H9 (cell line): ENCODE measurements at regions not wholly inside any gene's neighbourhood (a gene's known extent, or its start where the extent isn't known, plus 50 kb on each side); places are given as distances from the start of the nearest gene placed in this dataset.

Experiments
- DNase-seq: peaks from one replicate; pipeline ENCODE4 v3.0.0-alpha.2; 2017
- H2AFZ ChIP-seq: one replicate; pipeline ENCODE4 v1.6.1; 2013; ENCODE audit warnings: mild to moderate bottlenecking, low read length, control low read depth, moderate library complexity
- H2AK5ac ChIP-seq: 2 replicates; pipeline ENCODE4 v1.6.1; 2013; ENCODE audit warnings: low read length, control low read depth, mixed read lengths; ENCODE audit not compliant: insufficient read length
- H2BK120ac ChIP-seq: one replicate; pipeline ENCODE4 v1.6.1; 2013; ENCODE audit warnings: low read depth, mild to moderate bottlenecking, low read length, control low read depth, inconsistent platforms; ENCODE audit not compliant: poor library complexity, severe bottlenecking
- H2BK12ac ChIP-seq: 2 replicates; pipeline ENCODE4 v1.6.1; 2013; ENCODE audit warnings: low read length, control low read depth, mixed read lengths, low read depth; ENCODE audit not compliant: insufficient read length
- H2BK15ac ChIP-seq: 2 replicates; pipeline ENCODE4 v1.6.1; 2013; ENCODE audit warnings: low read depth, low read length, control low read depth
- H2BK20ac ChIP-seq: one replicate; pipeline ENCODE4 v1.6.1; 2013; ENCODE audit warnings: low read depth, mild to moderate bottlenecking, low read length, control low read depth, inconsistent platforms; ENCODE audit not compliant: poor library complexity, severe bottlenecking
- H2BK5ac ChIP-seq: 2 replicates; pipeline ENCODE4 v1.6.1; 2013; ENCODE audit warnings: low read length, control low read depth, mixed read lengths; ENCODE audit not compliant: insufficient read length
- H3K14ac ChIP-seq: 2 replicates; pipeline ENCODE4 v1.6.1; 2013; ENCODE audit warnings: low read length, control low read depth; ENCODE audit not compliant: insufficient read depth
- H3K18ac ChIP-seq: 2 replicates; pipeline ENCODE4 v1.6.1; 2013; ENCODE audit warnings: low read depth, mild to moderate bottlenecking, mixed read lengths, low read length, control low read depth; ENCODE audit not compliant: insufficient read length
- H3K23ac ChIP-seq: 2 replicates; pipeline ENCODE4 v1.6.1; 2013; ENCODE audit warnings: low read length, control low read depth, mixed read lengths, low read depth; ENCODE audit not compliant: insufficient read length
- H3K23me2 ChIP-seq: 2 replicates; pipeline ENCODE4 v1.6.1; 2013; ENCODE audit warnings: low read depth, mild to moderate bottlenecking, mixed read lengths, low read length, control low read depth; ENCODE audit not compliant: insufficient read length, poor library complexity, severe bottlenecking
- H3K27ac ChIP-seq: 2 replicates; pipeline ENCODE4 v1.5.1; 2013; ENCODE audit warnings: low read length, control low read depth, mixed read lengths, low read depth; ENCODE audit not compliant: insufficient read length
- H3K27me3 ChIP-seq: 2 replicates; pipeline ENCODE4 v1.6.1; 2013; ENCODE audit warnings: low read length, control low read depth, inconsistent platforms; ENCODE audit not compliant: insufficient read depth
- H3K4ac ChIP-seq: 2 replicates; pipeline ENCODE4 v1.6.1; 2013; ENCODE audit warnings: low read depth, mild to moderate bottlenecking, control low read depth, inconsistent platforms, low read length, moderate library complexity
- H3K4me1 ChIP-seq: 2 replicates; pipeline ENCODE4 v1.6.1; 2013; ENCODE audit warnings: low read length, control low read depth, inconsistent platforms; ENCODE audit not compliant: insufficient read depth
- H3K4me2 ChIP-seq: 2 replicates; pipeline ENCODE4 v1.6.1; 2013; ENCODE audit warnings: low read length, control low read depth, mixed read lengths; ENCODE audit not compliant: insufficient read length, insufficient read depth
- H3K56ac ChIP-seq: 2 replicates; pipeline ENCODE4 v1.6.1; 2013; ENCODE audit warnings: low read depth, mild to moderate bottlenecking, mixed read lengths, low read length, control low read depth; ENCODE audit not compliant: insufficient read length
- H3K79me1 ChIP-seq: 2 replicates; pipeline ENCODE4 v1.6.1; 2013; ENCODE audit warnings: low read depth, mild to moderate bottlenecking, moderate library complexity, low read length, control low read depth, inconsistent platforms; ENCODE audit not compliant: insufficient read depth, poor library complexity, severe bottlenecking
- H3K79me2 ChIP-seq: 2 replicates; pipeline ENCODE4 v1.6.1; 2013; ENCODE audit warnings: low read length, control low read depth, inconsistent platforms; ENCODE audit not compliant: insufficient read depth
- H3K9ac ChIP-seq: 2 replicates; pipeline ENCODE4 v1.6.1; 2013; ENCODE audit warnings: low read length, control low read depth, mixed read lengths; ENCODE audit not compliant: insufficient read length; ENCODE audit errors: extremely low read depth
- H3K9me3 ChIP-seq: one replicate; pipeline ENCODE4 v1.6.1; 2013; ENCODE audit warnings: low read depth, low read length, inconsistent platforms; ENCODE audit not compliant: control insufficient read depth
- H3T11ph ChIP-seq: one replicate; pipeline ENCODE4 v1.6.1; 2013; ENCODE audit warnings: mild to moderate bottlenecking, low read length, control low read depth, inconsistent platforms
- H4K20me1 ChIP-seq: one replicate; pipeline ENCODE4 v1.6.1; 2013; ENCODE audit not compliant: control insufficient read depth, insufficient read length, insufficient read depth
- H4K5ac ChIP-seq: 2 replicates; pipeline ENCODE4 v1.6.1; 2013; ENCODE audit warnings: low read depth, mild to moderate bottlenecking, mixed read lengths, low read length, control low read depth; ENCODE audit not compliant: insufficient read length
- H4K8ac ChIP-seq: replicated peaks from 2 replicates; pipeline ENCODE4 v1.6.1; 2013; ENCODE audit warnings: low read length, control low read depth, mixed read lengths, low read depth; ENCODE audit not compliant: insufficient read length
- H4K91ac ChIP-seq: 2 replicates; pipeline ENCODE4 v1.6.1; 2013; ENCODE audit warnings: low read depth, mild to moderate bottlenecking, moderate library complexity, mixed read lengths, low read length, control low read depth; ENCODE audit not compliant: insufficient read length
- H3K27ac Mint-ChIP-seq, 3 experiments: 2 replicates in 2 of 3; 3 replicates in 1 of 3; pipeline ENCODE4 v1.8.0; 2020 to 2021; ENCODE audit warnings: mixed read lengths in 3 of 3, mild to moderate bottlenecking in 1 of 3, moderate library complexity in 1 of 3
- H3K27me3 Mint-ChIP-seq: 2 replicates; pipeline ENCODE4 v1.8.0; 2021; ENCODE audit warnings: low read depth, mild to moderate bottlenecking, moderate library complexity, mixed read lengths
- H3K36me3 Mint-ChIP-seq, 3 experiments: 2 replicates in 2 of 3; 3 replicates in 1 of 3; pipeline ENCODE4 v1.8.0; 2020 to 2021; ENCODE audit warnings: low read depth in 3 of 3, mixed read lengths in 3 of 3; ENCODE audit not compliant: insufficient read depth in 1 of 3
- H3K4me1 Mint-ChIP-seq, 2 experiments: 2 replicates each; pipeline ENCODE4 v1.8.0; 2020; ENCODE audit warnings: mixed read lengths in 2 of 2
- H3K4me3 Mint-ChIP-seq, 2 experiments: 2 replicates in 1 of 2; 3 replicates in 1 of 2; pipeline ENCODE4 v1.8.0; 2020 to 2021; ENCODE audit warnings: mild to moderate bottlenecking in 2 of 2, mixed read lengths in 2 of 2, moderate library complexity in 1 of 2
- H3K9me3 Mint-ChIP-seq, 2 experiments: 2 replicates in 1 of 2; 3 replicates in 1 of 2; pipeline ENCODE4 v1.8.0; 2020; ENCODE audit warnings: mild to moderate bottlenecking in 2 of 2, mixed read lengths in 2 of 2, moderate library complexity in 1 of 2
- CTCF ChIP-seq: fragments of 200-600 bp; sonication (generic); conservative IDR thresholded peaks from 3 replicates; pipeline ENCODE4 v1.8.0; 2021; ENCODE audit warnings: antibody characterized with exemption, mild to moderate bottlenecking
- WGBS: extraction: QIAGEN DNeasy Blood & Tissue Kit; methylation state at CpG from one replicate; pipeline ENCODE4 v1.1.7; 2013; ENCODE audit warnings: missing lambda C conversion rate, low lambda C conversion rate, mixed read lengths; ENCODE audit not compliant: insufficient read length; ENCODE audit errors: extremely low coverage; 5-methylcytosine and 5-hydroxymethylcytosine counted together

- no peaks in the 10 kb centered on the region for H3K4me1 ChIP-seq
- TF ChIP-seq CTCF: no peak
- no peaks in the 10 kb centered on the region for H4K20me1 ChIP-seq
- no peaks in the 10 kb centered on the region for H3K79me1 ChIP-seq
- Mint-ChIP-seq H3K4me1 (no peaks in the 10 kb centered on the region), H3K4me3 (no peak overlapping the region), H3K27ac (no peak overlapping the region), H3K36me3 (no peaks in the 10 kb centered on the region), H3K9me3 (no peaks in the 10 kb centered on the region), H3K27me3 (no peaks in the 10 kb centered on the region)
- no peak overlapping the region for H3K4me2 ChIP-seq
- no CpG with 5 or more reads among the region's 2 CpGs for WGBS
- no peak overlapping the region for H3K23ac ChIP-seq
- H2BK120ac ChIP-seq: no peak overlapping the region
- H3T11ph ChIP-seq: no peak overlapping the region
- H3K56ac ChIP-seq: no peak overlapping the region
- no peak overlapping the region for H2AFZ ChIP-seq
- H2AK5ac ChIP-seq: no peak overlapping the region
- H3K18ac ChIP-seq: no peak overlapping the region
- no peak overlapping the region for H2BK15ac ChIP-seq
- H2BK20ac ChIP-seq: no peak overlapping the region
- H3K79me2 ChIP-seq: no peaks in the 10 kb centered on the region
- no peak overlapping the region for H3K4ac ChIP-seq
- no peaks in the 10 kb centered on the region for H3K9me3 ChIP-seq
- H3K27ac ChIP-seq: no peak overlapping the region
- no peak for DNase-seq
- no peak overlapping the region for H4K8ac ChIP-seq
- no peak overlapping the region for H2BK5ac ChIP-seq
- H2BK12ac ChIP-seq: no peak overlapping the region
- H3K14ac ChIP-seq: no peak overlapping the region
- no peak overlapping the region for H4K5ac ChIP-seq
- no peak overlapping the region for H4K91ac ChIP-seq
- no peak overlapping the region for H3K9ac ChIP-seq
- H3K27me3 ChIP-seq: no peaks in the 10 kb centered on the region
- H3K23me2 ChIP-seq: no peaks in the 10 kb centered on the region
Measured at GRCh38 chr4:136371231-136371630, 1161.1 kb downstream of the PCDH18 start.
